HG03060 (cell line): ENCODE measurements at regions not wholly inside any gene's neighbourhood (a gene's known extent, or its start where the extent isn't known, plus 50 kb on each side); places are given as distances from the start of the nearest gene placed in this dataset.
"Not testable (repeated sequence)": the region's sequence is repeated elsewhere in the genome, so short reads cannot be mapped to it uniquely, and the experiment has no call there.

Experiments
- ATAC-seq: cut with Tn5 transposase; IDR thresholded peaks from one replicate; pipeline ENCODE4 v1.9.1; 2021; ENCODE audit warnings: low read depth, moderate number of reproducible peaks; ENCODE audit not compliant: unreplicated experiment

GRCh38 chr6:153984811-153985210 is 54.2 kb upstream of the OPRM1 start:
- no peak for ATAC-seq

- ATAC-seq, result no peak
These were observed 58.9 kb upstream of the OPRM1 start for GRCh38 chr6:153980171-153980570.

DNA sequence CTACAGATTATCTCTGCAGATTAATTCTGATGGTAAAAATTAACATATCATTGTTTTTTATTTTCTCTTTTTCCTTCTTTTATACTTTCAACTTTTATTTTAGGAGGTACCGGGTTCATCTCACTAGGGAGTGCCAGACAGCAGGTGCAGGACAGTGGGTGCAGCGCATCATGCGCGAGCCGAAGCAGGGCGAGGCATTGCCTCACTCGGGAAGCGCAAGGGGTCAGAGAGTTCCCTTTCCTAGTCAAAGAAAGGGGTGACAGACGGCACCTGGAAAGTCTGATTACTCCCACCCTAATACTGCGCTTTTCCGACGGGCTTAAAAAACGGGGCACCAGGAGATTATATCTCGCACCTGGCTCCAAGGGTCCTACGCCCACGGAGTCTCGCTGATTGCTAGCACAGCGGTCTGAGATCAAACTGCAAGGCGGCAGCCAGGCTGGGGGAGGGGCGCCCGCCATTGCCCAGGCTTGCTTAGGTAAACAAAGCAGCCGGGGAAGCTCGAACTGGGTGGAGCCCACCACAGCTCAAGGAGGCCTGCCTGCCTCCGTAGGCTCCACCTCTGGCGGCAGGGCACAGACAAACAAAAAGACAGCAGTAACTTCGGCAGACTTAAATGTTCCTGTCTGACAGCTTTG is 60.0 kb upstream of the OPRM1 start:
- not testable (repeated sequence) for ATAC-seq

- ATAC-seq, result peak; percentile 48
These were observed 61.9 kb upstream of the OPRM1 start for GRCh38 chr6:153976921-153977693.

DNA sequence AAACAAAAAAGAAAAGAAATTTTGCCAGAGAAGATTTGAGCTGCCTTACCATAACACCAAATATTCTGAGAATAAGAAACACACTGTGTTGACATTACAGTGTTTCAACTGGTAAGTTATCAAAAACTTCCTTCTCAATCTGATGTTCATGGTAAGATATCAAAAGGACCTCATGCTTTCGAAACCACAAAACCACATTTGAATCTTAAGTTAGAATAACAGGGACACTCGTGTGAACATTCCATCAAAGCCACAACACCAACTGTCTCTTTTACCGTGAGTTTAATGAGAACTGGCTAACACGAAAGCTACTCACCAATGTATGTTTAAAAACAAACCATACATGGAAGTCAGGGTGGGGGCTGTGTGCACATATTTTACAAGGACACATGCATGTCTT is 73.0 kb upstream of the OPRM1 start:
- ATAC-seq, result no peak

DNA sequence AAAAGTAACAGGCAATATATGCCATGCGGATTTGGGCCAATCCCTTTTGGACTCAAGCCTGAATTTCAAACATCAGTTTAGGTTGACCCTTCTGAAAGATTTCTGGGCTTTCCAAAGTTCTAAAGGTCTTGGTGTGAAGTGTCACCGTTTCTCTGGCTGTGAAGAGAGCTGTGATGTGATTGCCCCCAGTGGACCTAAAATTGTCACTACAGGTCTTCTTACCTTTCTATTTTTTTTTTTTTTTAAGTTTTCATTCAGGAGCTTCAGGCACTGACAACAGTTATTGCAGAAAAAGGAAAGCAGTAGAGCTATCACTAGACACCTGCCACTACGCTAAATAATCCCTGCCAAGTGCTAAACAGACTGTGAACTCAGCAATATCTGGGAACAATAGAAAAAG is 75.7 kb upstream of the OPRM1 start:
- ATAC-seq, result no peak

DNA sequence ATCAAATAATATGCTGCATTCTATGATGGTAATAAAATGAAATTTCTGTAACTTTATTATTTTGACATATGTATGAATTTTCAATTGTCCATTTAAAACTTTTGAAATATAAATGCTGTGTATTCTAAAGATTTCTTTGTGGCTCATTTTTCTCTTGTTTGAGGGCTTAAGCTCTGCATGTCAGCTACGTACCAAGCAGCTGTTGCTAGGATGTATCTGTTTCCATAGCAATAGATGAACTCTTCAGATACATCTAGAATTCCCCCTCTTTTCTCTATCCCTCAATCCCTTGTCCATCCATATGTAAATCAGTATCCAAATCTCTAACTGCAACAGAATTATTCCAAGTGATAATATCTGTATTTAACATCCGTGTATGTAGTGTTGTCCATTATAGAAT is 76.5 kb upstream of the OPRM1 start:
- ATAC-seq, result no peak

DNA sequence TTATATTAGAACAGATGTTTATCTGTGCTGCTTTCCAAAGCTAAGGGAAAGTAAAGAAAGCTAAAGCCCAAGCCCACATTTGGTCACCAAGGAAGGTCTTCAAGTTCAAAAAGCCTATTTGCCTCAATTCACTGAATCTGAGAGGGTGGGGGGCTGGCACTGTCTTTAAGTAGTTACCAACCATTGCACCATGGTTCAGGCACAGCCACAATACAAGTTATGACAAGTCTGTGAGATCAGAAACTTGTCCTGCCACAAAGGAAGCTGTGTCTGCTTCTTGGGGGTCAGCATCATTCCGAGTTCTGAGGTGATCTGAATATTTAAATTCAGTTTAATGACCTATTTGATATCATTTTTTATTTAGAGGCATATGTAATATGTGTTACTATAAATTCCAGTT is 78.3 kb upstream of the OPRM1 start:
- ATAC-seq, result no peak

DNA sequence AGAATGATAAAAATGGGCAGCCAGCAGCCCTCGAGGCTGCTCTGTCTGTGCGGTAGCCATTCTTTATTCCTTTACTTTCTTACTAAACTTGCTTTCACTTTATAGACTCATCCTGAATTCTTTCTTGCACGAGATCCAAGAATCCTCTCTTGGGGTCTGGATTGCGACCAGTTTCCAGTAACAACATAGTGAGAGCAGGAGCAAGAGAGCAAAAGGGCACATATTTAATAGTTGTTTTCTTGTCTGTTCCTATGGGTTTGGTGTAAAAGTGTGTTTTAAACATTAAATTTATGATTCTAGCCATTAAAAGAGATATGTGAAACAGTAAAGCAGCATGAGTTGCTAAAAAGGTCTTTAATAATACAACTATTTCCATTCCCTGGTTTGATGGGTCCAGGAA is 78.8 kb upstream of the OPRM1 start:
- ATAC-seq, result no peak

GRCh38 chr6:153959276-153959675 is 79.8 kb upstream of the OPRM1 start:
- no peak for ATAC-seq

- ATAC-seq, result no peak
These were observed 80.2 kb upstream of the OPRM1 start for GRCh38 chr6:153958860-153959259.

- ATAC-seq, result peak; percentile 93
These were observed 81.6 kb upstream of the OPRM1 start for GRCh38 chr6:153957394-153957793.

GRCh38 chr6:153956808-153957207 is 82.2 kb upstream of the OPRM1 start:
- ATAC-seq, result no peak

GRCh38 chr6:153949616-153950015 is 89.4 kb upstream of the OPRM1 start:
- no peak for ATAC-seq

DNA sequence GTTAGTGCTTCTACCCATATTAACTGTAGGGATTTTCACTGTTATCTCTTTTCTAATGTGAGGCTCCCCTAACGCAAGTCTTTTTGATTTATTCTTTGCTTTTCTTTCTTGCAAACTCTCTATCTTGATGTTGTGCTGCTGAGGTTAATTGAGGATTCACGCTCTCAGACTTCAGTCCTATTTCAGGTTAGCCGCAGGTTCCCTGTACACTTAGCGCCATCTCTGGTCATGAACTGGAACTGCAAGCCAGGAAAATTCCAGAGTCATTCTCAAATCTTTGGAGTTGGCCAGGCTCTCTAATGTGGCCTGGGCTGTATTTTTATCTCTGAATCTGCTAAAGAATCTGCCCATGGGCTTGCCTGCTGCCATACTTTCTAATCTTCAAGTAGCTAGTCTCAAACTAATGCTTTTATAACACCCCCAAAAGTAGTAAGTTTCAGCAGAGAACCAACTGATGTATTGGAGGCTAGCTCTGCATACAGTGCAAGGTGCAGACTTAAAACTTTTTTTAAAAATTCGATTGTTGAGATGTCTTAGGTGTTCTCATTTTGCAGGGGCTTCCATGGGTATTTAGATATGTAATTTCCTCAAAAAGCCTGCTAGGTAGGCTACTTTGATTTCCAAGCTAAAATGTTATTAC is 91.1 kb upstream of the OPRM1 start:
- ATAC-seq, result no peak

- ATAC-seq, result no peak
These were observed 94.8 kb upstream of the OPRM1 start for GRCh38 chr6:153944201-153944600.

DNA sequence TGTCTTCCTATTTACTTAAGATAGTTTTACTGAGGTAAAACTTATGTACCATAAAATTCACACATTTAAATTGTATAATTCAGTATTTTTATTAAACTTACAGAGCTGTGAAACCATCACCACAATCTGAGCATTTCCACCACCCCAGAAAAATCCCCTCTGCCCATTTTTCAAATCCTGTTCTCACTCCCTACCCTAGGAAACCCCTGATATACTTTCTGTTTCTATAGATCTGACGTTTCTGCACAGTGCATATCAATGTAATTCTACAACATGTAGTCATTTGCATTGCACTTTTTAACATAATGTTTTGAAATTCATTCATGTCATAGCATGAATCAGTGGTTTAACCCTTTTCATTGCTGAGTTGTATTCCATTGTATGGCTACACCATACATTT is 96.7 kb upstream of the OPRM1 start:
- no peak for ATAC-seq

- no peak for ATAC-seq
These were observed 97.3 kb upstream of the OPRM1 start for GRCh38 chr6:153941768-153942167.

DNA sequence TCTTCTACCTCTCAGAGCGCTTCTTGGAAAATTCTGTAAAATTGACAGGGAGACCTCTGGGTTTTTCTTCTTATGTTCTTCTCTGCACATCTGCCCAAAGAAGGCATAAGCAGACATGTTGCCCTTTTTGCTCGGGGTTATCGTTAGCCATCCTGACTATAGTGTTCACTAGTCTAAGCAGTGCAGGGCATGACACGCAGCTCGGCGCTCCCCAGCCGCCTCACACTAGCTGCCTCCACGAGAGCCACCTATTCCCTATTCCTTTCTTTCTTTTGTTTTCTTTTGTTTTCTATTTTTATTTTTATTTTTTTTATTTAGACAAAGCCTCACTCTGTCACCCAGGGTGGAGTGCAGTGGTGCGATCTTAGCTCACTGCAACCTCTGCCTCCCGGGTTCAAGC is 100.2 kb upstream of the OPRM1 start:
- ATAC-seq, result no peak

DNA sequence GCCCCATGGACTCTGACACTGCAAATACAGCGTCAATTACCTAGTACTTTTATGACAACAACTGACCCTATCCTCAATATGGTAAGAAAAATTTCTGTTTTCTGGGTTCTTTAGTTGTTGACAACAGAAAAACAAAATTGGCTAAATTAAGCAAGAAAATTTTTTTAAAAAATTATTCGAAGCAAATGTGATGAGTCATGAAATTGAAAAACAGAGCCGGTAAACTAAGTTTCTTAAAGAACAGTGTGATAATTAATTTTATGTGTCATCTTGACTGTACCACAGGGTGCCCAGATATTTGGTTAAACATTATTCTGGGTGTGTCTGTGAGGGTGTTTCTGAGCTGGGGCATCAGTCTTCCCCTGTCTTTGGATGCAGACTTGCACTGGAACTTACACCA is 107.6 kb upstream of the OPRM1 start:
- ATAC-seq, result no peak

DNA sequence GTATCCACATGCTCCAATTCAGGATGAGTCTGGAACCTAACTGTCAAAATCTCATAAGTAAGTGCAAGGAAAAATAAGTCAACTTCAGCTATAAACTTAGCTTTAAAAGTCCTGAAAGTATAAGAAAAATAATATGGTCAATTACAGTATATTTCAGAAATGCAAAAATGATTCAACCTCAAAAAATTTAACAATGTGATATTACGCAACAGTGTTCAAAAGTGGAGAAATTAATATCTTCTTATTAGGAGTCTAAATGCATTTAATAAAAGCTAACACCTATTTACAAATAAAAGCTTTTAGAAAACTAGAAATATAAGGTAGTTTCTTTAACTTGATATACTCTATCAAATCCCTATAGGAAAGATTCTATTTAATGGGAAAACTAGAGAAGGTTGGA is 111.2 kb upstream of the OPRM1 start:
- no peak for ATAC-seq
